PC-9 (cell line): ENCODE measurements at regions not wholly inside any gene's neighbourhood (a gene's known extent, or its start where the extent isn't known, plus 50 kb on each side); places are given as distances from the start of the nearest gene placed in this dataset.

Experiments used
- BruUV-seq: library from RNA; stranded (reverse); fragments of 400-500 nt; replicated peaks from 2 replicates; lab custom pipeline; 2021; lab: Mats Ljungman, UMichigan
- CTCF ChIA-PET: fragments of 300-600 bp; sonication (Branson Sonifier 250); formaldehyde crosslinking; loops from one replicate; lab custom pipeline; 2022; ENCODE audit warnings: antibody characterized with exemption; lab: Charles Lee
- POLR2A ChIA-PET: fragments of 300-600 bp; sonication (Branson Sonifier 250); formaldehyde crosslinking; loops from one replicate; lab custom pipeline; 2022; ENCODE audit warnings: antibody characterized with exemption; ENCODE audit not compliant: unreplicated experiment; lab: Charles Lee
- DNase-seq, 2 experiments: peaks; one replicate each; pipeline versions ENCODE4 v3.0.0 to v3.0.0-alpha.2; 2015 to 2022; ENCODE audit warnings: mixed read lengths in 1 of 2
- H2AFZ ChIP-seq: fragments of 200-600 bp; sonication (generic); 2 replicates; pipeline ENCODE4 v1.8.1; 2017; ENCODE audit warnings: antibody characterized with exemption
- H3F3A ChIP-seq: fragments of 200-600 bp; sonication (generic); 2 replicates; pipeline ENCODE4 v1.8.1; 2017; ENCODE audit warnings: antibody characterized with exemption, mild to moderate bottlenecking, low read depth; ENCODE audit not compliant: insufficient read depth
- H3K27ac ChIP-seq: fragments of 200-600 bp; sonication (generic); 2 replicates; pipeline ENCODE4 v1.6.1; 2016; ENCODE audit warnings: mixed run types
- H3K27me3 ChIP-seq: fragments of 200-600 bp; sonication (generic); 2 replicates; pipeline ENCODE4 v1.6.1; 2016; ENCODE audit warnings: low read depth, mixed run types; ENCODE audit not compliant: insufficient read depth
- H3K36me3 ChIP-seq: fragments of 200-600 bp; sonication (generic); 2 replicates; pipeline ENCODE4 v1.6.1; 2016; ENCODE audit warnings: low read depth, mixed run types
- H3K4me1 ChIP-seq: fragments of 200-600 bp; sonication (generic); replicated peaks from 2 replicates; pipeline ENCODE4 v1.6.1; 2016; ENCODE audit warnings: mixed run types; ENCODE audit not compliant: insufficient read depth
- H3K4me2 ChIP-seq: fragments of 200-600 bp; sonication (generic); 2 replicates; pipeline ENCODE4 v1.6.1; 2017; ENCODE audit warnings: mixed run types
- H3K4me3 ChIP-seq: fragments of 200-600 bp; sonication (generic); 2 replicates; pipeline ENCODE4 v1.6.1; 2016; ENCODE audit warnings: mixed run types
- H3K79me2 ChIP-seq: fragments of 200-600 bp; sonication (generic); 2 replicates; pipeline ENCODE4 v1.6.1; 2017; ENCODE audit warnings: low read depth, mixed run types
- H3K9me2 ChIP-seq: fragments of 200-600 bp; sonication (generic); 2 replicates; pipeline ENCODE4 v1.8.1; 2017; ENCODE audit warnings: mild to moderate bottlenecking; ENCODE audit not compliant: insufficient read depth
- H3K9me3 ChIP-seq: fragments of 200-600 bp; sonication (generic); 2 replicates; pipeline ENCODE4 v1.8.1; 2016; ENCODE audit warnings: low read depth; ENCODE audit not compliant: insufficient read depth
- H4K20me1 ChIP-seq: fragments of 200-600 bp; sonication (generic); 2 replicates; pipeline ENCODE4 v1.8.1; 2017; ENCODE audit not compliant: insufficient read depth
- CTCF ChIP-seq: fragments of 200-600 bp; sonication (generic); conservative IDR thresholded peaks from 2 replicates; pipeline ENCODE4 v1.6.1; 2017; ENCODE audit warnings: mixed run types, antibody characterized with exemption, mild to moderate bottlenecking, moderate library complexity
- EZH2 ChIP-seq: fragments of 200-600 bp; sonication (generic); IDR thresholded peaks from 2 replicates; pipeline ENCODE4 v1.8.0; 2017; ENCODE audit warnings: antibody characterized with exemption, low read depth
- intact Hi-C: fragments of 100-400 bp; cut with micrococcal nuclease; formaldehyde crosslinking; loops from one replicate; pipeline ENCODE4 v1.10.0; 2022; ENCODE audit not compliant: unreplicated experiment

GRCh38 chr2:15028406-15028805, 395.9 kb downstream of the LRATD1 start:
- Histone ChIP-seq H3K79me2 (no peaks in the 10 kb centered on the region), H3K4me3 (no peak overlapping the region), H3F3A (no peaks in the 10 kb centered on the region), H3K4me1 (no peaks in the 10 kb centered on the region), H3K36me3 (no peaks in the 10 kb centered on the region), H3K9me3 (no peaks in the 10 kb centered on the region), H3K4me2 (no peak overlapping the region), H2AFZ (no peak overlapping the region), H3K27me3 (no peaks in the 10 kb centered on the region), H4K20me1 (no peaks in the 10 kb centered on the region), H3K9me2 (no peaks in the 10 kb centered on the region), H3K27ac (no peak overlapping the region)
- intact Hi-C loops: no loop called here
- TF ChIP-seq EZH2 (no peak), CTCF (no peak)
- no peak for DNase-seq
- ChIA-PET CTCF (no interaction called here), POLR2A (no interaction called here)
- BruUV-seq: no TSS peak

DNA sequence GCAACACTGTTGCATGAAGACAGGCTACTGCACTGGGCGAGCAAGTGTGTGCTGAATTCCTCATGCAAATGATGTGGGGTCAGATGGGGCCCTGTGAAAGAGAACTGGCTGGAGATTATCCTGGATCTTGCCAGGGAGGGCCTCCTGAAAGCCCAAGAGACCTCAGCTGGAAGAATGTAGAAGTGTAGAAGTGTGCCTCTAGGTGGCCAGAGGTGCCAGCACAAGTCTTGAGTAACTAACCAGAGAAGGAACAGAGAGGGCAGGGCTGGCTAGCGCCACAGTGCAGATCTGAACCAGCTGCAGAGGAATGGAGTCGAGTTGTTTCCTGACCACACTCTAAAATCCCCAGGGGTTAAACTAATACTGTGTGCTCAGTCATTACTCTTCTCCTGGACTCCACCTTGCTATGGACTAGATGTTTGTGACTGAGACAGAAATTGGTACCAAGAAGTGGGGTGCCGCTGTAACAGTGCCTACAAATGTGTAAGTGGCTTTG, 399.3 kb downstream of the LRATD1 start:
- Histone ChIP-seq H3K27me3 (no peaks in the 10 kb centered on the region), H2AFZ (no peak overlapping the region), H4K20me1 (no peaks in the 10 kb centered on the region), H3K4me3 (no peak overlapping the region), H3K4me1 (no peaks in the 10 kb centered on the region), H3K9me2 (no peaks in the 10 kb centered on the region), H3K36me3 (no peaks in the 10 kb centered on the region), H3K27ac (no peak overlapping the region), H3K9me3 (no peaks in the 10 kb centered on the region), H3K79me2 (no peaks in the 10 kb centered on the region), H3K4me2 (no peak overlapping the region), H3F3A (no peaks in the 10 kb centered on the region)
- DNase-seq: no peak
- intact Hi-C loops: no loop called here
- BruUV-seq: no TSS peak
- POLR2A ChIA-PET: no interaction called here
- CTCF ChIA-PET: no interaction called here
- TF ChIP-seq CTCF (no peak), EZH2 (no peak)

GRCh38 chr2:15034246-15034645, 401.7 kb downstream of the LRATD1 start:
- no peak for DNase-seq

More at GRCh38 chr2:15034246-15034645, 401.7 kb downstream of the LRATD1 start:
- TF ChIP-seq EZH2: no peak
- TF ChIP-seq CTCF: no peak
- ChIA-PET POLR2A (no interaction called here), CTCF (no interaction called here)
- Histone ChIP-seq H4K20me1 (no peaks in the 10 kb centered on the region), H3K27me3 (0 out of 2 replicates have a peak, but pooled peaks cover 5% of the 10 kb centered on the region), H3K36me3 (no peaks in the 10 kb centered on the region), H3K4me2 (no peak overlapping the region), H3F3A (no peaks in the 10 kb centered on the region), H3K9me2 (no peaks in the 10 kb centered on the region), H3K4me1 (no peaks in the 10 kb centered on the region), H3K79me2 (no peaks in the 10 kb centered on the region), H3K9me3 (no peaks in the 10 kb centered on the region), H3K4me3 (no peak overlapping the region), H3K27ac (no peak overlapping the region), H2AFZ (no peak overlapping the region)
- no TSS peak for BruUV-seq
- intact Hi-C loops: no loop called here
